Esophagus muscularis mucosa (tissue), 4 donors: ENCODE measurements at regions not wholly inside any gene's neighbourhood (a gene's known extent, or its start where the extent isn't known, plus 50 kb on each side); places are given as distances from the start of the nearest gene placed in this dataset.

Experiments
- DNase-seq: peaks from one replicate; pipeline ENCODE4 v3.0.0-alpha.2; 2017; ENCODE audit errors: extremely low spot score
- H3K27ac ChIP-seq, 4 donors: fragments of 200-600 bp; sonication (generic); replicated peaks in 1 of 4; 1 replicate in 3 of 4; 2 replicates in 1 of 4; pipeline ENCODE4 v1.5.1; 2016 to 2019; ENCODE audit warnings: mild to moderate bottlenecking in 1 of 4
- H3K27me3 ChIP-seq, 4 donors: fragments of 200-600 bp; sonication (generic); one replicate each; pipeline versions ENCODE4 v1.5.1 to v1.6.0; 2016 to 2019
- H3K36me3 ChIP-seq, 4 donors: fragments of 200-600 bp; sonication (generic); one replicate each; pipeline ENCODE4 v1.5.1; 2016 to 2019
- H3K4me1 ChIP-seq, 4 donors: fragments of 200-600 bp; sonication (generic); one replicate each; pipeline ENCODE4 v1.5.1; 2016 to 2019
- H3K4me3 ChIP-seq, 4 donors: fragments of 200-600 bp; sonication (generic); 1 replicate in 2 of 4; 2 replicates in 2 of 4; pipeline ENCODE4 v1.5.1; 2016 to 2019; ENCODE audit warnings: mild to moderate bottlenecking in 4 of 4, moderate library complexity in 1 of 4
- H3K9me3 ChIP-seq, 4 donors: fragments of 200-600 bp; sonication (generic); 1 replicate in 3 of 4; 2 replicates in 1 of 4; pipeline ENCODE4 v1.5.1; 2016 to 2019
- EP300 ChIP-seq: sonication (generic); formaldehyde crosslinking; IDR thresholded peaks from one replicate; pipeline ENCODE4 v1.6.1; 2017; ENCODE audit warnings: antibody characterized with exemption
- POLR2A ChIP-seq: fragments of 450-650 bp; IDR thresholded peaks from one replicate; pipeline ENCODE4 v1.6.1; 2017; ENCODE audit warnings: antibody characterized with exemption, moderate library complexity, mild to moderate bottlenecking, low read depth
- POLR2AphosphoS5 ChIP-seq, 2 donors: sonication (generic); formaldehyde crosslinking; IDR thresholded peaks; one replicate each; pipeline ENCODE4 v1.6.1; 2017; ENCODE audit warnings: antibody characterized with exemption in 2 of 2
- WGBS: methylation state at CpG from one replicate; pipeline ENCODE4 v1.1.5; 2018; 5-methylcytosine and 5-hydroxymethylcytosine counted together
- intact Hi-C: fragments of 100-400 bp; cut with DNase I; formaldehyde crosslinking; loops from one replicate; pipeline ENCODE4 v1.15.1; 2023
- TF ChIP-seq, protein P1 (sequence below), 3 experiments: fragments of 200-600 bp in 2 of 3; fragments of 450-650 bp in 1 of 3; sonication (generic) in 2 of 3; IDR thresholded peaks; one replicate each; pipeline ENCODE4 v1.5.1; 2017 to 2019; ENCODE audit warnings: antibody characterized with exemption in 3 of 3, mild to moderate bottlenecking in 2 of 3, moderate library complexity in 1 of 3

DNA sequence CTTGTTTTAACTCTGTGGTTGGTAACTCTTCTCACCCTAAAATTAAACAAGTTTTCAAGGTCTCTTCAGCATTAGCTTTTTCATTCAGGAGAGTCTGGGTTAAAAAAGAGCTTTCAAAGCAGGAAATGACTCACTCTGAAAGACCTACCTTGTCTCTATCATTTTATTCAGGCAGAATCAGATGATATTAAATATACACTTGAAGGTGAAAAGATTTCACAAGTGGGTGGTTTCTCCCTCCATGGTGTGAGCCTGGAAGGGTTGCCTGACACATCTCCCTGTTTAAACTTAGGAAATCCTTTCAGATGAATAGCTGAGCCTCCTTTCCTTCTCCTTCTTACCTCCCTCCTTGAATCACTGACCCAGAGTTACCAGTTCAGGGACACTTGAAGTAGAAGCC lies 1402.0 kb upstream of the PIK3C3 start:
- DNase-seq, result no peak
- Histone ChIP-seq H3K4me1 (no peaks in the 10 kb centered on the region), H3K27me3 (no peaks in the 10 kb centered on the region), H3K4me3 (no peak overlapping the region), H3K27ac (no peak overlapping the region), H3K36me3 (no peaks in the 10 kb centered on the region), H3K9me3 (no peaks in the 10 kb centered on the region)
- TF ChIP-seq POLR2AphosphoS5 (IDR thresholded peaks at IDR 0.05), result no peak
- TF ChIP-seq POLR2A, result no peak
- TF ChIP-seq EP300, result no peak
- TF ChIP-seq, protein P1, sequence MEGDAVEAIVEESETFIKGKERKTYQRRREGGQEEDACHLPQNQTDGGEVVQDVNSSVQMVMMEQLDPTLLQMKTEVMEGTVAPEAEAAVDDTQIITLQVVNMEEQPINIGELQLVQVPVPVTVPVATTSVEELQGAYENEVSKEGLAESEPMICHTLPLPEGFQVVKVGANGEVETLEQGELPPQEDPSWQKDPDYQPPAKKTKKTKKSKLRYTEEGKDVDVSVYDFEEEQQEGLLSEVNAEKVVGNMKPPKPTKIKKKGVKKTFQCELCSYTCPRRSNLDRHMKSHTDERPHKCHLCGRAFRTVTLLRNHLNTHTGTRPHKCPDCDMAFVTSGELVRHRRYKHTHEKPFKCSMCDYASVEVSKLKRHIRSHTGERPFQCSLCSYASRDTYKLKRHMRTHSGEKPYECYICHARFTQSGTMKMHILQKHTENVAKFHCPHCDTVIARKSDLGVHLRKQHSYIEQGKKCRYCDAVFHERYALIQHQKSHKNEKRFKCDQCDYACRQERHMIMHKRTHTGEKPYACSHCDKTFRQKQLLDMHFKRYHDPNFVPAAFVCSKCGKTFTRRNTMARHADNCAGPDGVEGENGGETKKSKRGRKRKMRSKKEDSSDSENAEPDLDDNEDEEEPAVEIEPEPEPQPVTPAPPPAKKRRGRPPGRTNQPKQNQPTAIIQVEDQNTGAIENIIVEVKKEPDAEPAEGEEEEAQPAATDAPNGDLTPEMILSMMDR (IDR thresholded peaks at IDR 0.05), result no peak
- intact Hi-C loops, result no loop called here

DNA sequence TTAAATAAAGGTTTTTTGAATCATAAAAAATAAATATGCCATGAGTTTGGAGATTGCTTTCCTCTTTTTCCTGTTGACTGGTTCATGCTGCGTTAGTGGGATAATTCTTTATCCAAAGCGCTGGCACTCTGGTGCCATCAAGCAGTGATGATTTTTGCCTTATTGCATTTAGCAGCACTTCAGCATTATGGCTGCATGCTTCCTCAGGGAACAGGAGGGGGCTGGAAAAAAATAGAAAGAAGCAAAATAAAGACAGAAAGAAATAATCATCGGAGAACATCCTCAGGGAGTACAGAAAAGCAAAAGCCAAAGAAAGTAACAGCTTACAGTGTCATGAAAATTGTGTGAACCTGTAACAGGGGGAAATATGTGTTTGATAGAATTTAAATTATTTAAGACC lies 1408.2 kb upstream of the PIK3C3 start:
- TF ChIP-seq, protein P1 (IDR thresholded peaks at IDR 0.05), result no peak
- TF ChIP-seq POLR2AphosphoS5 (IDR thresholded peaks at IDR 0.05), result no peak
- TF ChIP-seq POLR2A, result no peak
- DNase-seq, result no peak
- intact Hi-C loops, result no loop called here
- Histone ChIP-seq H3K27me3 (no peaks in the 10 kb centered on the region), H3K4me3 (no peak overlapping the region), H3K9me3 (no peaks in the 10 kb centered on the region), H3K36me3 (no peaks in the 10 kb centered on the region), H3K27ac (no peak overlapping the region), H3K4me1 (no peaks in the 10 kb centered on the region)
- 80% methylated on average over 3 of the region's 3 CpGs for WGBS

DNA sequence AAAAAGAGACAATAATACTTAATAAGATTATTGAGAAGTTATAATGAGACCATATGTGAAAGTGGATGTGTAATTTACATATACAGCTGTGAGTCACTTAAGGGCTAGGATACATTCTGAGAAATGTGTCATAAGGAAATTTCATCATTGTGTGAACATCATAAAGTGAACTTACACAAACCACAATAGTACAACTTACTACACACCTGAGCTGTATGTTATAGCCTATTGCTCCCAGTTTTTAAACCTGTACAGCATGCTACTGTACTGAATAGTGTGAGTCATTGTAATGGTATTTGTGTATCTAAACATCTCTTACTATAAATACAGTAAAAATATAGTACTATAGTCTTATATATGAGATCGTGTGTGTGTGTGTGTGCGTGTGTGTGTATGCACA lies 1420.3 kb upstream of the PIK3C3 start:
- H3K4me3 ChIP-seq, result no peak overlapping the region
- TF ChIP-seq POLR2A, result no peak
- no peak for TF ChIP-seq EP300
- WGBS, result 39% methylated on average over 2 of the region's 2 CpGs
- no peak for DNase-seq
- no peaks in the 10 kb centered on the region for H3K27me3 ChIP-seq
- intact Hi-C loops, result no loop called here
- H3K9me3 ChIP-seq, result no peaks in the 10 kb centered on the region
- no peaks in the 10 kb centered on the region for H3K4me1 ChIP-seq
- no peak overlapping the region for H3K27ac ChIP-seq
- H3K36me3 ChIP-seq, result no peaks in the 10 kb centered on the region

DNA sequence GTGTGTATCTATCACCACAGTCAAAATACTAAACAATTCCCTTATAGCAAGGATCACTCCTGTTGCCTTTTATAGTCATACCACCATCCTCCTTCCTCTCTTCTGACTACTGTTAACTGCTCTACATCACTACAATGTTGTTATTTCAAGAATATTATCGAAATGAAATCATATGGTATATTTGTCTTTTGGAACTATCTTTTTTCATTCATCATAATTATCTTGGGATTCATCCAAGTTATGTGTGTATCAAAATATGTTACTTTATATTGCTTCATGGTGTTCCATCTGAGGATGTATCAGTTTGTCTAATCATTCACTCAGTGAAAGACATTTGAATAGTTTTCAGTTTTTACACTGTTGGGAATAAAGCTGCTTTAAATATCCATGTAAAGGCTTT lies 1423.0 kb upstream of the PIK3C3 start:
- Histone ChIP-seq H3K27me3 (no peaks in the 10 kb centered on the region), H3K27ac (no peak overlapping the region), H3K9me3 (no peaks in the 10 kb centered on the region), H3K4me3 (no peak overlapping the region), H3K4me1 (no peaks in the 10 kb centered on the region), H3K36me3 (no peaks in the 10 kb centered on the region)
- TF ChIP-seq EP300 (no peak), POLR2A (no peak)
- TF ChIP-seq, protein P1 (IDR thresholded peaks at IDR 0.05), result no peak
- 64% methylated on average over 1 of the region's 1 CpG for WGBS
- DNase-seq, result no peak
- intact Hi-C loops, result no loop called here

DNA sequence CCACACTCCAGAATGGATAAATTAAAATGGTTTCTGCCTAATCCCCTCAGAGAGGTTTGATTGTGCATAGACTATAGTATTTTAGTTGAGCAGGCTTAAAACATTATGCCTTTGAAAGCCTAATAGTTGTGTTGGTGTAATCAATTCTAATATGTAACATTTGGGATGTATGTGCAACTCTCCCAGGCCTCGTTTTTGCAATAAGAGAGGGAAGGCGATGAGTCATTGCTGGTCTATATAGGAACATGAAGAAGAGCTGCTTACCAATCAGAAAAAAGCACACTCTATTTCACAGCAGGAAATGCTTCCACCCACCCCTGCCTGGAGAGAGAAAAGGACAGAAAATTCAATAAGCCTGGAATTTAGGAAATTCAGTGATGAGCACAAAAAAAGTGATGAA lies 1424.0 kb upstream of the PIK3C3 start:
- no peaks in the 10 kb centered on the region for H3K4me1 ChIP-seq
- TF ChIP-seq EP300 (no peak), POLR2A (no peak), POLR2AphosphoS5 (IDR thresholded peaks at IDR 0.05) (no peak)
- TF ChIP-seq, protein P1 (IDR thresholded peaks at IDR 0.05), result no peak
- no peaks in the 10 kb centered on the region for H3K36me3 ChIP-seq
- H3K27me3 ChIP-seq, result no peaks in the 10 kb centered on the region
- H3K27ac ChIP-seq, result no peak overlapping the region
- no peak overlapping the region for H3K4me3 ChIP-seq
- 63% methylated on average over 2 of the region's 2 CpGs for WGBS
- DNase-seq, result no peak
- no peaks in the 10 kb centered on the region for H3K9me3 ChIP-seq
- intact Hi-C loops, result no loop called here
